ENCODE measurements at regions not wholly inside any gene's neighbourhood (a gene's known extent, or its start where the extent isn't known, plus 50 kb on each side); places are given as distances from the start of the nearest gene placed in this dataset.

GRCh38 chr2:150034665-150035064 is 447.1 kb upstream of the MMADHC start:
- no peak for DNase-seq

GRCh38 chr2:150030436-150031190 is 443.0 kb upstream of the MMADHC start:
- DNase-seq: no peak

DNA sequence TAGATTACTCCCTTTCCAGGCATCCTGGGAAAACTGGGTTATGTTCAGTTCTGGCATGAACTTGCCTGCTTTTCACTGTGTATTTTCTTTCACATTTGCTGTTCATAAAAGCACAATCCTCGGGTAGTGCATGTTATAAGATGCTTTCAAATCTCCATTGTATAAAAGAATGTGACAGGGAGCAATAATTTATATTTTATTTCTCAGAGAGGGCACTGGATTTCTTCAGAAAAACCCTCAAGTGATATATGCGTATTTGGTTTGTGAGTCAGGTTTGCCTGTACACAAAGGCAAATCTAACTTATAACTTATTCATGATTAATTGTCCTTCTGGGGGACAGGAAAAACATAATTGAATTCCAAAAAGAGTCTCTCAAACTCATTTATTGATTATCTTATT is 440.7 kb upstream of the MMADHC start:
- DNase-seq: no peak

DNA sequence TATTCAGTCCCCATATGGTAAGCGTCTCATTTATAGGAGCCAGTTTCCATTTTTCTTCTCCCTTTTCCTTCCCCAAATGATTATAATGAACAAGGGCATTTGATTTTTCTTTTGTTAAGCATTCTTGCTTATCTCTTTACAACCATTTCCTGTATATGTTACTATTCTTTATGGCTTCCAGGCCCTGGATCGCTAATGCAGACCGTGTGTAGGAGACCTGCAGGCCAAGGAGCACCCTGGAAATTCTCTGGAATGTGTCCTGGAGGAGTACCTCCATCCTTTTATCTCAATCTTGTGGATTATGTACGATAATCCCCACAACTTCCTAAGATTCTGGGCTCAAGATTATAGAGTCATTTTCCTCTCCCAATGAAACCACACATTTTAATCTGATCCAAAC is 439.6 kb upstream of the MMADHC start:
- no peak for DNase-seq

- no peak for DNase-seq
These were observed 436.1 kb upstream of the MMADHC start for GRCh38 chr2:150023663-150024062.

GRCh38 chr2:150023044-150023443 is 435.5 kb upstream of the MMADHC start:
- DNase-seq: no peak

DNA sequence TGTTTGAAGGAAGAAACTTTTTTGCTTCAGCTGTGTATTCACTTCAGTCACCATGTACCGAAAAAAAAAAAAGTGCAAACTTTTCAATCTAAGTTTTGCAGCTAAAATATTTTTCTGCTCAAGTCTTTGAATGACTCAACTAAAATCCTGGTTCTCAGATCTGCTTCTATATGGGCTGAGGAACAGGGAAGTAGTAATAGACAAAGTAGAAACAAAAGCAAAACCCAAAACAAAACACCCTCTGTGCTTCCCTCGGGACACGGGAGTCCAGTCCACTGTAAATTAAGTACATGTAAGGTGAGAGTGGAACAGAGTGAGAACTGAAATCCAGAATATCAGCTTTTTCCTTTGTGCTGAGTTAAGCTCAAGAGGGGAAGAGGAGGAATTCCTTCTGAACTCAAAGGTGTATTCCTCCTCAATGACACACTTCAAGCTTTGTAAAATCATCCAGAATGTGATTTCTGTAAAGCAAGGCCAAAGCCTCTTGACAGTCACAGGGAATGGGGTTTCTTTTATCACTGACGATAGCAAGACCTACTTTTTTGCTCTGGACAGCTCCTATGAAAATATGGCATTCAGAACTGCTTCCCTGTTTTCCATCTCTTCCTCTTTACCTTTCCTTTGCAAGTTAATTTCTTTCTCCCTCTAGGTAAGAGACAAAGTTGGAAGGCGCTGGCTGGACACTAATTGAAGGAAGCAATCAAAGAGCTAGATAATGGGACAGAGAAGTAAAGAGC is 433.5 kb upstream of the MMADHC start:
- no peak for DNase-seq

DNA sequence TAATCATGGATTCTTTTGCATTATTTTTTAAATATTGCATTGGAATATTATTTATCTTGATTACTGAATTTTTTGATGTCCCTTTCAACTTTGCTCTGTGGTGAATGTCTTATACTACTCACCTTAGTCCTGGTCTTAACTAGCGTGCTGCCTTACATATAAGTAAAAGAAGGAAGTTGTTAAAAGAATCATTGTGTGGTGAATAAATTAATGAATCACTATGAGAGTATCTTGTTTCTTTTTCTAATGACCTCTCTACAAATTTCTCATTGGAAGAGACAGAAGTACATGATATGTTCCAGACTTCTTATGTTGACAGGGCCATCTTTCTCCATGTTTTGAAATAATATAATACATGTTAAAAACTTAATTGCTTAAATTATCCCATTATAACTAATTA is 432.6 kb upstream of the MMADHC start:
- DNase-seq: no peak

DNA sequence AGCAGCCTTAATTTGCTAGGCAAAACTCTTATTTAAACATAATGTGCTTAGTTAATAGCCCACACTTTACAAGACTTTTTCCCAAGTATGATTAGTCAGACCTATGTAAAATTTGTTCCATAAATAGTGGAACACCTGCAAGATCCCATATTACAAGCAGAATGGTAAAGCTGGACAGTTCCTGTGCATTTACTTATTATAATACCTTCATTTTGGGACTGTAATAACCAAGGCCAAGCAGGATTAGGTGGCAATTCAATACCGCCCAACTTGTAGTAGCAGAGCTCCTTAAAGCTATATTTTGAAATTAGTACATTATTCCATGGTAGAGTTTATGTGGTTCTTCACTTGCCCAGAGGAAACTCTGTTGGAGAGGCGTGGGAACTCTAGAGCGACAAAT is 431.5 kb upstream of the MMADHC start:
- no peak for DNase-seq

DNA sequence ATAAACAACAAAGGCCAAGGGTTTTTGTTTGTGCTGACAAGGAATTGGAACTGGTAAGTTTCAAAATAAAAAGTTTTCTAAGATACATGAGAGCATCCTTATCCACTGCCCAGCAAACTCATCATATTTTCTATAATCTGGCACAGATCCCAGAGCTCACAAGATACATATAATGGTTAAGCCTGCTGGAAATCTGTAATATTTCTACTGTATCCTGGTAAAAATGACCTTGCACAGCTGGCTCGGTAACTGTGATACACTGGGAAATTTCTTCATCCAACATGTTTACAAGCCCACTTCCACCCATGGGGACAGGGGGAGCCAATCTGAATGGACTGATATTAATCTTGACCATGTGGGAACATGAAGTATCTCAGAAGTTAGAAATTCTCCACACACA is 425.4 kb upstream of the MMADHC start:
- no peak for DNase-seq

GRCh38 chr2:150011161-150011730 is 423.7 kb upstream of the MMADHC start:
- DNase-seq: no peak

- DNase-seq: no peak
These were observed 421.3 kb upstream of the MMADHC start for GRCh38 chr2:150008901-150009300.

GRCh38 chr2:150007815-150008430 is 420.3 kb upstream of the MMADHC start:
- no peak for DNase-seq

DNA sequence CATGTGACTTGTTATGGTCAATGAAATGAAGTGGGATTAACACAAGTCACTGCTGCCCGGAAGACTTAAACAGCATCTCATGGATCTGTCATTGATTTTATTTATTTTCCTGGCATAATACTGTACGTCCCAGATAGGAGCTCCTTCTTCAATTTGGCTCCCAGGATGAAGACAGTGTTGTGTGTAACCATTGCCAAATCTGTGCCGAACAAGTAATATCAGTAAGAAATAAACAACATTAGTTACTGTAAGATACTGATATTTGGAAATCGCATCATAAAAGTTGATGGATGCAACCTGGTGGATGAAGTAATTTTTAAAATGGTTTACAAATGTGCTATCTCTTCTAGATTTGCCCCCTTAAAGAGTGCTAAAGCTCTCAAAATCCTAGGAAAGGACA is 419.0 kb upstream of the MMADHC start:
- no peak for DNase-seq

- DNase-seq: no peak
These were observed 416.0 kb upstream of the MMADHC start for GRCh38 chr2:150003544-150003943.

DNA sequence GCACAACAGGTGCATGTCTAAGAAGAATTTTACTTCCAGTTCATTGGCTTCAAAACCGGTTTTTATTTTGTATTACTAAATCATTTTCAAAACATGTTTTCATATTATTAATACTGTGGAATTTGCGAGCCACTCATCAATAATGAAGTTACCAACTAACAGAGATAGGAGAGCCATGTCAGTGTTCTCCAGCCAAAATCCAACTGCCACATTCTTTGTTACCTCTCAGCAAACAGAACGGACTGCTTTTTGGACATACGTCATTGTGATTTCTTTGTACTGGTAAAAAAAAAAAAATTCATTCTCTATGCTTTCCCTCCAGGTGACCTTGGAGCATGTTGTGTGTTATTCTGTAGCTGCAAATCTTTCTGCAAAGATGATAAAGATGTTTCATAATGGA is 414.2 kb upstream of the MMADHC start:
- DNase-seq: no peak

DNA sequence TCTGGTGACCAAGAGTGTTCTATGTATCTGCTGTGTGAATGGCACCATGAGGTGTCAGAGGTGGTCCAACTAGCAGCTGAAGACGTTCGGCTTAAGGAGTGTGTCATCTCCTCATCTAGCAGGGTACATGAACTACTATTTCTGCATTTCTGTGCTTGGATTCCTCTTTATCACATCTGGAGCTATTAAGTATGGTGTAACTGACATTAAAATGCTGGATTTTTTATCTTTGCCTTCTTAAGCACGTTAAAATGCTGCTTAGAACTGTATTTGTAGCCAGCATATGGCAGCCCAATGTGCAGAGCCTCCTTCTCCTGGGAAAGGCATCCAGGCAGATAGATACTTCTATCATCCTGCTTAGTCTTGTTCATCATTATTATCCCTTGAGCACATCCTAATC is 409.3 kb upstream of the MMADHC start:
- no peak for DNase-seq

DNA sequence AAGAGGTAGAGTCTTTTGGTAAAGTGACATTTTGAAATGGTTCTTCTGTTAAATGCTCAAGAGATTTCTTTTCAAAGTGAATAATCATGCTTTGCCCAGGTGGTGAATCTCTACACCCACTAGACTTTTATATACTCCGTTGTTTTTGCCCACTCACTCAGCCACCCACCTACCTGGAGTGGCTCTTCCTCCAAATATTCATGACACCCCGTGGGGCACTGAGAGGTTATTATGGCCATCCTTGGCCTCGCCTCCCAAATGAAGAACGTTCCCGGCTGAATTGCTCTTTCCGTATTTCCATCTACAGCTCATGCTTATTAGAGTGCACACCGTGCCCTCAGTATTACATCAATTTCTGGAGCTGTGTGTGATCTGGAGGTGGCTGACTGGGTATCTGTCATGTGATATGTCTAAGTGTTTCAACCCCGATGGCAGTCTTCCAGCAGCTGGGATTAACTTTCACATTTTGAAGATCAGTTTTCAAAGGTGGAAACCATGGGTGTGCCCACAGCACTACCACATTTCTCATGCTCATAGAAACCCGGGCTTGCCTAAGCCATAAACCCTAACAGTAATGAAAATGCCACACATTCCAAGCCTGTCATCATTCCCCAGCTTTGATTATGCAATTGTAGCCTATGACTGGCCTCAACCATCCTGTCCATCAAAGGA is 406.6 kb upstream of the MMADHC start:
- DNase-seq: no peak

DNA sequence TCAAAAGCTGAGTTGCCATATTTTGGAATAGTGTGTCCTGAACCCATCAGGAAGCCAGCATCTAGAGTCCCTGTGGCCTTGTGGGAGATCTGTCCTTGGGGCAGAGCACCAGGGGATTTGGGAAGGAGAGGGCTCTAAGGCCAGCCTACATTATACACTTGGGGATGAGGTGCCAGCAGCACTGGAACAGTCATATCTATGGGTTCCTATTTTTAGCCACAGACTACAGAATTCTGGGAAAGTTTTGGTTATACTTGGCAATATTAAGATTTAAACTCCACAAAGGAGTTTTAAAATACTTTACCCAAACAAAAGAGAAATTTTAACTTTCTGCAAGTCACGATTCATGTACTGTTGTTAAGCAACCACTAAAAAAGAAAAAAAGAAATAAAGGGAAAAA is 405.7 kb upstream of the MMADHC start:
- DNase-seq: no peak

- no peak for DNase-seq
These were observed 404.0 kb upstream of the MMADHC start for GRCh38 chr2:149991576-149991975.

- no peak for DNase-seq
These were observed 403.4 kb upstream of the MMADHC start for GRCh38 chr2:149990965-149991364.

DNA sequence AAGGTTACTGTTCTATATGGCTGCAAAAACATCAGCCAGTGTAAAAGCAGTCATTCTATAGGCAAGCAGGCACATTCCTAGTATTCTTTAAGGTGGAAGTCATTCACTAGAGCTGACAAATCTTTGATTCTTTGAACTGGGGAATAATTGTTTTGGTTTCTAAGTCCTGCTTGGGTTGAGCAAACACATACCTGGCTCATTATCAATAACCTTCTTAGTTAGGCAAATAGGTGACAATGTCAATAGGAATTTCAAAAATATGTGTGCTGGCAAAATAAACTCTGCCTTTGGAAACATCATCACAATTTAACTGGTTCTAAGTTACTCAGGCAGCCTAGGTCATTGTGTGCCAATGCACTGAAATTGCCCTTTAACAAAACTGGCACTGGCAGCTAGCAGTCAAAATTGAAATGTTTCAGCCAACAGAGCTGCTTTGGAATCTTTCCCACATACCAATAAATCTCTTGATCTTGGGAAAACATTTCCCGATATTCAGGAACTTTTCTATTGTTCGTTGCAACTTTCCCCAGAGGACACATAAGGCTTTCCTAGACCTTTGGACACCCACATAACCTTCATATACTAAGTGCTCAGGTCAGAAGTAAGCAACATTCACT is 402.0 kb upstream of the MMADHC start:
- DNase-seq: no peak

GRCh38 chr2:149988361-149988760 is 400.8 kb upstream of the MMADHC start:
- DNase-seq: no peak

Data from GOT3 (cell line).